Left lung (tissue), 4 donors: ENCODE measurements at regions not wholly inside any gene's neighbourhood (a gene's known extent, or its start where the extent isn't known, plus 50 kb on each side); places are given as distances from the start of the nearest gene placed in this dataset.

Source experiments
- ATAC-seq: fragments of 200-7000 bp; cut with Tn5 transposase; one replicate; pipeline ENCODE4 v1.9.1; 2020; ENCODE audit warnings: moderate library complexity
- DNase-seq, 4 donors: peaks; one replicate each; pipeline ENCODE4 v3.0.0-alpha.2; 2013 to 2020
- H3K27ac ChIP-seq, 2 donors: fragments of 200-600 bp; sonication (generic) in 1 of 2; one replicate each; pipeline versions ENCODE4 v1.5.0 to v1.8.0; 2020 to 2021
- H3K27me3 ChIP-seq, 2 donors: fragments of 200-600 bp; sonication (generic) in 1 of 2; one replicate each; pipeline versions ENCODE4 v1.5.0 to v1.8.0; 2020 to 2021
- H3K36me3 ChIP-seq, 2 donors: fragments of 200-600 bp; sonication (generic) in 1 of 2; one replicate each; pipeline versions ENCODE4 v1.5.0 to v1.8.0; 2020 to 2021
- H3K4me1 ChIP-seq, 2 donors: fragments of 200-600 bp; one replicate each; pipeline ENCODE4 v1.8.0; 2021
- H3K4me3 ChIP-seq, 2 donors: fragments of 200-600 bp; sonication (generic) in 1 of 2; one replicate each; pipeline versions ENCODE4 v1.5.0 to v1.8.0; 2020 to 2021; ENCODE audit warnings: mild to moderate bottlenecking in 1 of 2
- H3K9me3 ChIP-seq, 2 donors: fragments of 200-600 bp; sonication (generic) in 1 of 2; one replicate each; pipeline versions ENCODE4 v1.5.0 to v1.8.0; 2020 to 2021
- intact Hi-C, 2 donors: fragments of 100-400 bp; cut with DNase I; formaldehyde crosslinking; loops; one replicate each; pipeline versions ENCODE4 v1.11.2 to v1.14.2; 2022
- TF ChIP-seq, protein P1 (sequence below), 2 donors: fragments of 200-600 bp; sonication (generic) in 1 of 2; IDR thresholded peaks; one replicate each; pipeline versions ENCODE4 v1.5.0 to v1.8.0; 2021; ENCODE audit warnings: antibody characterized with exemption in 2 of 2
- donor health status: DM: no; HTN: yes; CAD: no.
- donor health status: DM: no; HTN: no; CAD: no.

GRCh38 chr9:118088090-118088489 lies 383.9 kb downstream of the TLR4 start:
- Histone ChIP-seq H3K9me3 (no peaks in the 10 kb centered on the region), H3K27me3 (no peaks in the 10 kb centered on the region), H3K4me3 (no peak overlapping the region), H3K4me1 (no peaks in the 10 kb centered on the region), H3K27ac (no peak overlapping the region), H3K36me3 (no peaks in the 10 kb centered on the region)
- intact Hi-C loops: no loop called here
- TF ChIP-seq, protein P1, sequence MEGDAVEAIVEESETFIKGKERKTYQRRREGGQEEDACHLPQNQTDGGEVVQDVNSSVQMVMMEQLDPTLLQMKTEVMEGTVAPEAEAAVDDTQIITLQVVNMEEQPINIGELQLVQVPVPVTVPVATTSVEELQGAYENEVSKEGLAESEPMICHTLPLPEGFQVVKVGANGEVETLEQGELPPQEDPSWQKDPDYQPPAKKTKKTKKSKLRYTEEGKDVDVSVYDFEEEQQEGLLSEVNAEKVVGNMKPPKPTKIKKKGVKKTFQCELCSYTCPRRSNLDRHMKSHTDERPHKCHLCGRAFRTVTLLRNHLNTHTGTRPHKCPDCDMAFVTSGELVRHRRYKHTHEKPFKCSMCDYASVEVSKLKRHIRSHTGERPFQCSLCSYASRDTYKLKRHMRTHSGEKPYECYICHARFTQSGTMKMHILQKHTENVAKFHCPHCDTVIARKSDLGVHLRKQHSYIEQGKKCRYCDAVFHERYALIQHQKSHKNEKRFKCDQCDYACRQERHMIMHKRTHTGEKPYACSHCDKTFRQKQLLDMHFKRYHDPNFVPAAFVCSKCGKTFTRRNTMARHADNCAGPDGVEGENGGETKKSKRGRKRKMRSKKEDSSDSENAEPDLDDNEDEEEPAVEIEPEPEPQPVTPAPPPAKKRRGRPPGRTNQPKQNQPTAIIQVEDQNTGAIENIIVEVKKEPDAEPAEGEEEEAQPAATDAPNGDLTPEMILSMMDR (IDR thresholded peaks at IDR 0.05): no peak
- no peak for ATAC-seq
- no peak for DNase-seq

DNA sequence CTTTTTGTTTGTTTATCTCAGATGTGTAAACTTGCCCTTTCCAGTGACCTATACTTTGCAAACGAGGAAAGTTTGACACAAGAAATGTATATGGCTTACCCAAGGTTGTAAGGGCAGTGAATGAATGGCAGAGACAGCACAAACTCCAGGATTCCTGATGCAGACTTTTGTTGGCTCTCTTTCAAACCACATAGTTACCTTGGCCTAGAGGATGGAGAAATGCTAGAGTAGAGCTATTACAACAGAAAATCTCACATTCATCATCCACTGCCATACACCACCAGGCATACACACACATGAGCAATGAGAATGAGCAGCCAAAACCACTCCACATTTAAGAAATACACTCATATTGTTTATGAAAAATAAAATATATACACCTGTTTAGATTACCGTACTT lies 387.0 kb downstream of the TLR4 start:
- Histone ChIP-seq H3K4me3 (no peak overlapping the region), H3K27ac (no peak overlapping the region), H3K4me1 (no peaks in the 10 kb centered on the region), H3K27me3 (no peaks in the 10 kb centered on the region), H3K9me3 (no peaks in the 10 kb centered on the region), H3K36me3 (no peaks in the 10 kb centered on the region)
- ATAC-seq (no peak), DNase-seq (no peak)
- TF ChIP-seq, protein P1 (IDR thresholded peaks at IDR 0.05): no peak
- intact Hi-C loops: no loop called here

DNA sequence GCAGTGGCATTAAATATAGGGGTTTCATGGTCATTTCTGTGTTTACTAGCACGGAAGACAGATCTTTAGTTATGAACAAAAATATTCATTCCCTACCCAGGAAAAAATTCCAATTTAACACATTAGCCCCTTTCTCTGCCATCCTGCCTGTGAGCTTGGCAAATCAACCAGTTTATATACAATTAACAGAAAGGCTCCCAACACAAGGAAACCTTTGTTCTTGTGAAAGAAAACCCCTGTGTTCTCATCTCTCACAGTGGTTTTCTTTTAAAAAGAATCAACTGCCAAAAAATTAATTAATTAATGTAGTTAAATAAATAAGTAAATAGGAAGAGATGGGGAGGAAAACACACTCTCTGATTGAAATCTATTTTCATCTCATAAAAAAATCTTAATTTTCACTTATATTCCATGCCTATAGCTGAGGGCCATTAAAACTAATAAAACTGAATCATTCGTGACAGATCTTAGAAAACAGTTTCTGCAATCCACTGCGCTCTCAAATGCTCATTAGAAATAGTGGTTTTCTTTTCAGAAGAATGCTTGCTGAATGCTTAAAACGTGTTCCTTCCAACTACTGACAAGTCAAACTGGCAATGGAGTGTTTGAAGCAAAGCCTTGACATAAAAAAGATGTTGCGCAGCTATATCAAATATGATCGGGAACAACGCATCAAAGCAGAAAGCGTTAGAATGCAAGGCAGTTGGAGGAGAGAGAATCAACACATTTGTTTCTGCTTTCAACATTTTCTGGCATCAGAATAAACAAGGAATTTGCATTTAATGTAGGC lies 387.7 kb downstream of the TLR4 start:
- no peaks in the 10 kb centered on the region for H3K27me3 ChIP-seq
- H3K9me3 ChIP-seq: no peaks in the 10 kb centered on the region
- TF ChIP-seq, protein P1 (IDR thresholded peaks at IDR 0.05): no peak
- H3K27ac ChIP-seq: no peak overlapping the region
- intact Hi-C loops: no loop called here
- no peaks in the 10 kb centered on the region for H3K36me3 ChIP-seq
- H3K4me1 ChIP-seq: no peaks in the 10 kb centered on the region
- no peak overlapping the region for H3K4me3 ChIP-seq
- DNase-seq: no peak
- no peak for ATAC-seq

DNA sequence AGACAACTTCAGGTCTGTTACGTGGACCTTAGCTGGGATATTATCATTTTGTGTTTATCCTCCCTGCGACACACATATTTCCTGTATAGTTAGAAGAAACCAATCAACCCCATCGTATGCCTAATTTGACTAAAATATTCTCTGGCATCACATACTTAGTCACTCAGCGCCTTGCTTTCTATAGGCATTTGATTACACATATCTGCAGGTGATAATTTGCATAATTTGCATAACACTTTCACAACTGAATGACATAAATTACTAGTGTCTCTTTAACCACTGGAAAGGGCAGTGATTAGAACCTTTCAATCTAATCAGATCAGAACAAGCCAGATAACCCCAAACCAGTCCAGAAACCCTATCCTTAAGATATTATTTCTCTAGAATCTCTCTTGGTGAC lies 390.2 kb downstream of the TLR4 start:
- no peak for ATAC-seq
- DNase-seq: no peak
- H3K27ac ChIP-seq: no peak overlapping the region
- intact Hi-C loops: no loop called here
- TF ChIP-seq, protein P1 (IDR thresholded peaks at IDR 0.05): no peak
- H3K27me3 ChIP-seq: no peaks in the 10 kb centered on the region
- no peak overlapping the region for H3K4me3 ChIP-seq
- no peaks in the 10 kb centered on the region for H3K36me3 ChIP-seq
- no peaks in the 10 kb centered on the region for H3K4me1 ChIP-seq
- no peaks in the 10 kb centered on the region for H3K9me3 ChIP-seq

DNA sequence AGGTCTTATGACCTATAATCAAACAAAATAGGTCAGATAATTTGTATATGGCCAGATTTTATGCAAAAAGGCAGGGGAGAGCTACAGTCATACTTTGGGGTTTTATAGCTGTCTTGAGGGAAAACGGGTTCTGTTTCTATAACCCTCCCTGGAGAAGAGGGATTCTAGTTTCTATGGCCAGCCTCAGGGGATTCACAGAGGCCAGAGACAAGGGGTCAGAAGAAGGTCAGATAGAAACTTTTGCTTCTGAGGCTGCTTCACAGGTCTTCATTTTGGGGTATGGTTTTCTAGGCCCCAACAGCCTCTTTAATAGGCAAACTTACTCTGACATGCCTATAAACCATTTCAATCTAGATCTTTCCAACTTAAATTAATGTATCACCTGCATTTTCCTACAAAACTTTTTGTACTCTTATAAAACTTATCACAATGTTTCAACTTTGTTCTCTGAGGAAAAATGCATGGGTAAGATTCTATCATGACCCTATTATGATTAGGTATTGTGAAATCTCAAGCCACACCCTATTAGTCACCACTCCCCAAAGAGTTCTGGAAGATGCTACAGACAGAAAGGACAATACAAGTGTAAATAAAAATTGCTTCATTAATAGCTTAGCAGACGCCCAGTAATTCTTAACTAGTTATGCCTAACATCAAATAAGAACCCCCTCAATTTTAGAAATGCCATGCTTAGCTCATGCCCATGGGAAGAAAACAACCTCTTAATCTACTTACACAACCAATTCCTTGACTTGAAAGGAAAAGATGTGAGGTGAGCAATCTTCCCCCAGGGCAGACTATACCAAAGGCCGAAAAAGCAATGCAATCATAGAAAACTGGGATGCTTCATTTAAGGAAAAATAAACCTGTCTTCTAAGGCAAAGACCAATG lies 396.6 kb downstream of the TLR4 start:
- H3K9me3 ChIP-seq: no peaks in the 10 kb centered on the region
- no peaks in the 10 kb centered on the region for H3K27me3 ChIP-seq
- no peak for DNase-seq
- TF ChIP-seq, protein P1 (IDR thresholded peaks at IDR 0.05): no peak
- ATAC-seq: no peak
- H3K4me1 ChIP-seq: no peaks in the 10 kb centered on the region
- H3K27ac ChIP-seq: no peak overlapping the region
- no peak overlapping the region for H3K4me3 ChIP-seq
- intact Hi-C loops: no loop called here
- no peaks in the 10 kb centered on the region for H3K36me3 ChIP-seq
